BLaER1 treated with 17β-estradiol and CSF1 and Interleukin-3, amounts not matched to agents 10 nM and 100 nM (cell line): ENCODE measurements at regions not wholly inside any gene's neighbourhood (a gene's known extent, or its start where the extent isn't known, plus 50 kb on each side); places are given as distances from the start of the nearest gene placed in this dataset.

ENCODE experiments used
- H3K27ac ChIP-seq, 11 experiments: shearing (Covaris generic); formaldehyde crosslinking; 2 replicates each; pipeline ENCODE4 v1.8.1; 2022
- H3K27me3 ChIP-seq, 11 experiments: shearing (Covaris generic); formaldehyde crosslinking; 2 replicates each; pipeline ENCODE4 v1.8.1; 2022
- H3K36me3 ChIP-seq, 11 experiments: shearing (Covaris generic); formaldehyde crosslinking; 2 replicates each; pipeline ENCODE4 v1.8.1; 2022
- H3K4me1 ChIP-seq, 10 experiments: shearing (Covaris generic); formaldehyde crosslinking; 2 replicates each; pipeline ENCODE4 v1.8.1; 2022
- H3K4me2 ChIP-seq, 11 experiments: shearing (Covaris generic); formaldehyde crosslinking; 2 replicates each; pipeline ENCODE4 v1.8.1; 2022
- H3K4me3 ChIP-seq, 10 experiments: shearing (Covaris generic); formaldehyde crosslinking; 2 replicates each; pipeline ENCODE4 v1.8.1; 2022
- H3K9ac ChIP-seq, 11 experiments: shearing (Covaris generic); formaldehyde crosslinking; 2 replicates each; pipeline ENCODE4 v1.8.1; 2022
- H3K9me3 ChIP-seq, 11 experiments: shearing (Covaris generic); formaldehyde crosslinking; replicated peaks in 1 of 11; 2 replicates each; pipeline ENCODE4 v1.8.1; 2022
- H4K20me1 ChIP-seq, 11 experiments: shearing (Covaris generic); formaldehyde crosslinking; 2 replicates each; pipeline ENCODE4 v1.8.1; 2022
- Cebpa-rat ChIP-seq, 11 experiments: shearing (Covaris generic); IDR thresholded peaks; 2 replicates each; pipeline ENCODE4 v1.8.1; 2022

- Histone ChIP-seq H3K27ac (no peak overlapping the region), H3K9me3 (peaks cover 30 to 48% (median 37%) of the 10 kb centered on the region in 11 experiments), H4K20me1 (peaks cover 0 to 45% (median 28%) of the 10 kb centered on the region in 11 experiments; a peak in 15 of 22 replicates), H3K4me1 (peaks cover 29 to 52% (median 43%) of the 10 kb centered on the region in 10 experiments), H3K4me2 (peak overlapping the region in 2 of 11 experiments; percentile 27 to 78; a peak in 2 of 22 replicates), H3K36me3 (no peaks in the 10 kb centered on the region), H3K27me3 (peaks cover 79 to 98% (median 94%) of the 10 kb centered on the region in 11 experiments), H3K9ac (no peak overlapping the region), H3K4me3 (peak overlapping the region in 1 of 10 experiments; percentile 2; a peak in 1 of 20 replicates)
- no peak for TF ChIP-seq Cebpa-rat (IDR thresholded peaks at IDR 0.05)
Observed at GRCh38 chr15:69753867-69754266, 301.2 kb downstream of the RPLP1 start.

GRCh38 chr15:69754313-69754712 lies 301.7 kb downstream of the RPLP1 start:
- H3K36me3 ChIP-seq = no peaks in the 10 kb centered on the region
- no peak overlapping the region for H3K4me3 ChIP-seq
- H3K9me3 ChIP-seq = peaks cover 30 to 48% (median 37%) of the 10 kb centered on the region in 11 experiments
- no peak for TF ChIP-seq Cebpa-rat (IDR thresholded peaks at IDR 0.05)
- H3K9ac ChIP-seq = no peak overlapping the region
- peaks cover 33 to 56% (median 47%) of the 10 kb centered on the region in 10 experiments for H3K4me1 ChIP-seq
- peaks cover 0 to 46% (median 28%) of the 10 kb centered on the region in 11 experiments; a peak in 15 of 22 replicates for H4K20me1 ChIP-seq
- no peak overlapping the region for H3K27ac ChIP-seq
- H3K4me2 ChIP-seq = peak overlapping the region in 5 of 11 experiments; percentile 60 to 86 (median 78); a peak in 8 of 22 replicates
- peaks cover 77 to 94% (median 91%) of the 10 kb centered on the region in 11 experiments for H3K27me3 ChIP-seq

- no peak for TF ChIP-seq Cebpa-rat (IDR thresholded peaks at IDR 0.05)
- H3K9me3 ChIP-seq = peaks cover 25 to 38% (median 31%) of the 10 kb centered on the region in 11 experiments
- H3K27me3 ChIP-seq = peaks cover 65 to 94% (median 91%) of the 10 kb centered on the region in 11 experiments
- peak overlapping the region in 1 of 11 experiments; percentile 24; a peak in 3 of 22 replicates for H3K27ac ChIP-seq
- peaks cover 42 to 70% (median 61%) of the 10 kb centered on the region in 10 experiments for H3K4me1 ChIP-seq
- peak overlapping the region in 1 of 11 experiments; percentile 15; a peak in 1 of 22 replicates for H3K9ac ChIP-seq
- peak overlapping the region; percentile 48 to 86 (median 70) for H3K4me2 ChIP-seq
- H3K4me3 ChIP-seq = peak overlapping the region in 2 of 10 experiments; percentile 3 to 10; a peak in 2 of 20 replicates
- H4K20me1 ChIP-seq = peaks cover 0 to 56% (median 31%) of the 10 kb centered on the region in 11 experiments; a peak in 15 of 22 replicates
- H3K36me3 ChIP-seq = no peaks in the 10 kb centered on the region
Observed at GRCh38 chr15:69755551-69756310, 303.1 kb downstream of the RPLP1 start.

GRCh38 chr15:69756440-69756839 lies 303.8 kb downstream of the RPLP1 start:
- Histone ChIP-seq H3K27me3 (peaks cover 58 to 93% (median 89%) of the 10 kb centered on the region in 11 experiments), H4K20me1 (peaks cover 0 to 56% (median 36%) of the 10 kb centered on the region in 11 experiments; a peak in 15 of 22 replicates), H3K4me2 (peak overlapping the region; percentile 48 to 86 (median 70)), H3K27ac (no peak overlapping the region), H3K9ac (no peak overlapping the region), H3K36me3 (no peaks in the 10 kb centered on the region), H3K4me3 (no peak overlapping the region), H3K4me1 (peaks cover 42 to 77% (median 66%) of the 10 kb centered on the region in 10 experiments), H3K9me3 (peaks cover 23 to 31% (median 28%) of the 10 kb centered on the region in 11 experiments)
- no peak for TF ChIP-seq Cebpa-rat (IDR thresholded peaks at IDR 0.05)

- Histone ChIP-seq H4K20me1 (peaks cover 0 to 56% (median 36%) of the 10 kb centered on the region in 11 experiments; a peak in 15 of 22 replicates), H3K4me1 (peaks cover 42 to 85% (median 70%) of the 10 kb centered on the region in 10 experiments), H3K4me3 (no peak overlapping the region), H3K9ac (no peak overlapping the region), H3K9me3 (peaks cover 18 to 24% (median 23%) of the 10 kb centered on the region in 11 experiments), H3K27ac (no peak overlapping the region), H3K4me2 (peak overlapping the region in 4 of 11 experiments; percentile 14 to 86 (median 48); a peak in 5 of 22 replicates), H3K27me3 (peaks cover 52 to 93% (median 89%) of the 10 kb centered on the region in 11 experiments), H3K36me3 (no peaks in the 10 kb centered on the region)
- TF ChIP-seq Cebpa-rat (IDR thresholded peaks at IDR 0.05) = no peak
Observed at GRCh38 chr15:69757186-69757585, 304.6 kb downstream of the RPLP1 start.

GRCh38 chr15:69758291-69758771 lies 305.7 kb downstream of the RPLP1 start:
- Histone ChIP-seq H3K4me2 (peak overlapping the region; percentile 60 to 97 (median 84)), H4K20me1 (peaks cover 0 to 56% (median 36%) of the 10 kb centered on the region in 11 experiments; a peak in 15 of 22 replicates), H3K9ac (peak overlapping the region in 1 of 11 experiments; percentile 18; a peak in 1 of 22 replicates), H3K4me3 (0 out of 20 replicates have a peak overlapping the region, but pooled peaks of 1 of the 10 experiments have one; percentile 13), H3K27me3 (peaks cover 52 to 93% (median 89%) of the 10 kb centered on the region in 11 experiments), H3K36me3 (no peaks in the 10 kb centered on the region), H3K4me1 (peaks cover 42 to 96% (median 70%) of the 10 kb centered on the region in 10 experiments), H3K27ac (peak overlapping the region in 5 of 11 experiments; percentile 3 to 81 (median 47); a peak in 7 of 22 replicates), H3K9me3 (peaks cover 7 to 12% (median 11%) of the 10 kb centered on the region in 11 experiments)
- TF ChIP-seq Cebpa-rat (IDR thresholded peaks at IDR 0.05) = no peak

GRCh38 chr15:69758810-69759790 lies 306.5 kb downstream of the RPLP1 start:
- peaks cover 0 to 5% (median 4%) of the 10 kb centered on the region in 11 experiments; a peak in 13 of 22 replicates for H3K9me3 ChIP-seq
- no peak for TF ChIP-seq Cebpa-rat (IDR thresholded peaks at IDR 0.05)
- peak overlapping the region in 6 of 11 experiments; percentile 19 to 87 (median 80); a peak in 10 of 22 replicates for H3K27ac ChIP-seq
- peak overlapping the region; percentile 60 to 97 (median 84) for H3K4me2 ChIP-seq
- peak overlapping the region in 1 of 11 experiments; percentile 18; a peak in 1 of 22 replicates for H3K9ac ChIP-seq
- peaks cover 42 to 98% (median 70%) of the 10 kb centered on the region in 10 experiments for H3K4me1 ChIP-seq
- H3K36me3 ChIP-seq = no peaks in the 10 kb centered on the region
- peaks cover 0 to 56% (median 36%) of the 10 kb centered on the region in 11 experiments; a peak in 15 of 22 replicates for H4K20me1 ChIP-seq
- 0 out of 20 replicates have a peak overlapping the region, but pooled peaks of 1 of the 10 experiments have one; percentile 13 for H3K4me3 ChIP-seq
- H3K27me3 ChIP-seq = peaks cover 52 to 93% (median 89%) of the 10 kb centered on the region in 11 experiments
